Umbilical cord (tissue), 1 donor: ENCODE measurements at regions not wholly inside any gene's neighbourhood (a gene's known extent, or its start where the extent isn't known, plus 50 kb on each side); places are given as distances from the start of the nearest gene placed in this dataset.

ENCODE experiments used
- DNase-seq: peaks from one replicate; pipeline ENCODE4 v3.0.0-alpha.2; 2015; ENCODE audit warnings: low spot score

DNA sequence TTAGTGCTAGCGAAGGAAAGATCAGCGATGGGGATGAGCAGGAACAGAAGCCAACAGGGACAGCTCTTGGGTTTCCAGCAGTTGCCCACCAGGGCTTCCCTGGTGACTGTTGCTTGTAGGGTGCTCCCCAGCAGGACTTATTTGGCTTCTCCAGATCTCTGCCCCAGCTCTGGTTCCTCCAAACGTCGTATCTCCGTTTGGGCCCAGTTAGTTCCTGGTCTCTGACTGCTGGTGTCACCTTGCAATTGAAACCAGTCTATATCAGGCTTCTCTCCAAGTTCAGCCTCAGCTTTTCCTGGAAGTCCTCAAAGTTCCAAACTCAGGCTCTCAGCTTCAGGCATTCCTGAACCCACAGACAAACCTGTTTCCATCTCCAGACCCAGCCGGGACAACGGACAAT, 70.8 kb upstream of the NXT1 start:
- DNase-seq, result no peak

DNA sequence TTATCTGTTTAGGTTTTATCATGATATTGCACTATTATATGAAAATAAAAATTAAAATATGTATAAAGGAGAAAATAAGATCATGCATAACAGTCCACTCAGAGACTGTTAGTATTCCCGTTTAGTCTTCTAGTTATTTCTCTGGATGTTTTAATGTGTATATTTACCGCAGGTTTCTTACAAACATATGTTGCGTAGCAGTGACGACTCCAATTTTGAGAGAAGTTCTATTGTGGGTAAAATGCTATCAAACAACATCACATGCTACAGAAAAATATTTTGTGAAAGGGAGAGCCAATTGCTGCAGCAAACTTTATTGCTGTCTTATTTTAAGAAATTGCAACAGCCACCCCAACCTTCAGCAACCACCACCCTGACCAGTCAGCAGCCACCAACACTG, 72.4 kb upstream of the NXT1 start:
- DNase-seq, result no peak

DNA sequence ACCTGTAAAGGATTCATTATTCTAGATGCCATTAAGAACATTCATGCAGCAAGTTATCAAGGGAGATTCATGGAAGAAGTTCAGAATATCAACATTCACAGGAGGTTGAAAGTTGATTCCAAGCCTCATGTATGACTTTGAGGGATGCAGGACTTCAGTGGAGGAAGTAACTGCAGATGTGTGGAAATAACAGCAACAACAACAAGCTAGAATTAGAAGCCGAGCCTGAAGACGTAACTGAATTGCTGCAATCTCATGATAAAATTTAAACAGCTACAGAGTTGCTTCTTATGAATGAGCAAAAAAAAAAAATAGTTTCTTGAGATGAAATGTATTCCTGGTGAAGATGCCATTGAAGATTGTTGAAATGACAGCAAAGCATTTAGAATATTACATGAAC, 73.3 kb upstream of the NXT1 start:
- no peak for DNase-seq

DNA sequence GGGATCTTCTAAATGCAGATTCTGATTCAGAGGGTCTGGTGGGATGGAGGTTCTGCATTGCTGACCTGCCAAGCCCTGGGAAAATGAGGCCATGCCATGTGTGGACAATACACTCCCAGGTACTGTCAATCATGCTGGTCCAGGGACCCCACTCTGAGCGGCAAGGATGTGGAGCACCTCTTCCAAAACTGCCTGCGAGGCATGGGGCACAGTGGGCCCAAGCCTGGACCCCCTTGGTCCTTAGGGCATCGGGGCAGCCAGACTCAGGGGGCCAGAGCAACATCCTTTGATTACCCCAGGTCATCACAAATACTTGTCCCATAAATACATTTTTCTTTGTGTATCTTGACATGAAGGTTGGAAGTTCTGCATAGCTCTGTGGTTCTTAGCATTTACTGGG, 76.8 kb upstream of the NXT1 start:
- DNase-seq, result no peak

DNA sequence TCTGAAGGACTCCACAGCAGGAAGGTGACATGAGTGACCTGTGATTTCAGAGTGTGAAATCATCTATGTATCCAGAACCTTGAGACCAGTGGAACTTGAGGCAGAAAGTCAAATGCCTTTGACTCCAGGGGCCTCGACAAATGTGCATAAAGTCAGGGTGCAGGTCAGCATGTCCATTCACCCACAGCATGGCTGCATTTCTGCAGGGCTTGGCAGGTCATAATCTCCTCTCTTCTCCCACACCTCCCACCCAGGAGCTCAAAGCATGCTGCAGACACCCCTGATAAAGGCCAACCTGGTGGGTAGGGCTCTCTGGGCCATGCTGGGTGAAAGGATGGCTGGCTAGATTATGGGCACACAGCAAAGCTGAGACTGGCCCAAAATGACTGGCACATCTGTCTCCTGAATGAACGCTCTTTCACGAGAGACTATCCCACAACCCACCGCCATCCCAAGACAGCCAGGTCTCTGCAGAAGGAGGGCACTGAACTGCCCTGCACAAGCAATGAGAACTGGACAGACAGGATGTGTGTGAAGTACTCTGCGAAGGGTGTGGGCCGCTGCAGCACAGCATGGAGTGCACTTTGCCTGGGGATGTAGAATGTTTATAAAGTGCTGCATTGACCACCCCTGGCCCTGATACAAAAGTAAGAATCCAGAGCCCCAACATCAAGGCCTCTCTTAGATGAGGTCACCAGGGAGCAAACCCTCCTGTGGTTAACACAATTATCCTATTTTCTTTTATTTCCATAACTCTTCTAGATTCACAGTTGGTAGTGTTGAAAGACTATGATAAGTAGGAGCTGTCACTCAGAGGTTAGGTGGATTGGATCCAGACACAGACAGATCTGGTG, 78.2 kb upstream of the NXT1 start:
- DNase-seq, result no peak

DNA sequence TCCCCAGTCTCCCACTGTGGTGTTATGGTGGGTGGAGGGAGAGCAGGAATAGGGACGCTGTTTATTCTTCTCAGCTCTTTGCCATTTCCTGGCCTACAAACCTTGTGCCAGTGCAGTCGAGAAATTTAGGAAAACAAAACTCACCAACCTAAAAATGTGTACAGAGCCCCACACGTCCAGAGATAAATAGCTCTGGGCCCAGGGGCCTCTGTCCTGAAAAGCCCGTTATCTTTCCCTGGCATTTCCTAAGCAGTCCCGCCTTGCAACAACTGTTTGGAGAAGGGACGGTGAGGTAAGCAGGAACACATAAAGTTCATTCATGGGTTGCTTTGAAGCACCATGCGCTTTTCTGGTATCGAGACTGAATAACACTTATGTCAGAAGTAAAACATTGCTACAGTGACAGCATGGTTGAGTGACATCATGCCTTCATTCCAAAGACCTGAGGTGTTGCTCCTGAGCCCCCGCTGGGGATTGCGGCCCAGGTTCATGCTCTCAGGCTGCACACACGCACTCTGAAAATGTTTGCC, 80.1 kb upstream of the NXT1 start:
- DNase-seq, result peak; percentile 66

DNA sequence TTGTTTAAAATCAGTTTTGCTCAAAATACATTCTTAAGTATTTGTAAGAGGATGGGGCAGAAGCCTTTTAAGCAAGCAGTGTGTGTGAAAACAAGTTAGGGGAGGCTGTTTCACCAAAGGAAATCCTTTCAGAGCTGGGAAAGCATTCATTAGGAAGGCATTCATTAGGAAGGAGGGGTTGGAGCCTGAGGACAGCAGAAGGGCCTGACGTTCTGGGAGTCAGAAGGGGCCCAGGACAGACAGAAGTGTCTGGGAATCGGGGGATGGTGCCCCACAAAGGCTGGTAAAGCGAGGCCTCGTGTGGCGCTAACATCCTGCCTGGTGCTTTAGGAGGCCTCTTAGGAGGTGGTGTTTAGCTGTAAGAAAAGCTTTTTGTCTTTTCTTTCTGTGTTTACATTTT, 80.6 kb upstream of the NXT1 start:
- DNase-seq, result peak; percentile 34

DNA sequence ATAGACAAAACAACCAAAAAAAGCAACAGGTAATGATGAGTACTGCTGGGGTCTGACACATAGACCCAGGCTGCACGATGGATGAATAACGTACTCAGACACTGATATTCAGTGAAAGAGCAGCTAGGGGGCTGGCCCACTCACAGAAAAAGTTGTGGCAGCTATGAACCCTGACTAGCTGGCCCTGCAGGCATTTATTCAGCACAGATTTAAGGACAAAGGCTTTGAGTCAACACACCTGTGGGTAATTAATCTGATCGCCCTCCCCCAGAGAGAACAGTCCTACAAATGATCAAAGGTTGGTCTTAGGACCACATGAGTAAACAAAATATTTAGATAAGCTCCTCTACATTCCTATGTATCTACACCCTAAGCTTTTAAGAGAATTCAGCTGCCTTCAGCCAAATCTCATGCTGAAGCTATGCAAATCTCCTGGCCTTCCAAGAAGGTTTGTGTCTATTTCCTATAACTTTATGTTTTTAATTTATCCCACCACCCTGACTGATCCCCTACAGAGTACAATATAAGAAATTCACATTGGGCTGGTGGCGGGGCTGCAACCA, 81.7 kb upstream of the NXT1 start:
- no peak for DNase-seq

DNA sequence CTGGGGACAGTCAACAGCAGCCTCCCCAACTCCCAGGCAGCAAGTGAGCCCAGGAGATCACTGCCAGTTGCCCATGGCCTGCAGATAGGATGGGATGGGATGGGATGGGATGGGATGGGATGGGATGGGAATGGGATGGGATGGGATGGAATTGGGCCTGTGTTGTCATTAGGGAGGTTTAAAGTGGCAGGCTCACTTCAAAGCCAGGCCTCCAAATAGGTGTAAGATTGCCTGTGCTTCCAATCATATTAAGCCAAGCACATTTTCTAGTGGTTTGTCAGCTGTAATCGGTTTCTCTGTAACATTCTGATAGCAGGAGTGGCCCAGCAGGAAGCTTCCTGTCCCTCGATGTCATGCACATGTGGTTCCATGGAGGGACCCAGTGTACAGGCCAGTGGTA, 82.7 kb upstream of the NXT1 start:
- DNase-seq, result no peak

DNA sequence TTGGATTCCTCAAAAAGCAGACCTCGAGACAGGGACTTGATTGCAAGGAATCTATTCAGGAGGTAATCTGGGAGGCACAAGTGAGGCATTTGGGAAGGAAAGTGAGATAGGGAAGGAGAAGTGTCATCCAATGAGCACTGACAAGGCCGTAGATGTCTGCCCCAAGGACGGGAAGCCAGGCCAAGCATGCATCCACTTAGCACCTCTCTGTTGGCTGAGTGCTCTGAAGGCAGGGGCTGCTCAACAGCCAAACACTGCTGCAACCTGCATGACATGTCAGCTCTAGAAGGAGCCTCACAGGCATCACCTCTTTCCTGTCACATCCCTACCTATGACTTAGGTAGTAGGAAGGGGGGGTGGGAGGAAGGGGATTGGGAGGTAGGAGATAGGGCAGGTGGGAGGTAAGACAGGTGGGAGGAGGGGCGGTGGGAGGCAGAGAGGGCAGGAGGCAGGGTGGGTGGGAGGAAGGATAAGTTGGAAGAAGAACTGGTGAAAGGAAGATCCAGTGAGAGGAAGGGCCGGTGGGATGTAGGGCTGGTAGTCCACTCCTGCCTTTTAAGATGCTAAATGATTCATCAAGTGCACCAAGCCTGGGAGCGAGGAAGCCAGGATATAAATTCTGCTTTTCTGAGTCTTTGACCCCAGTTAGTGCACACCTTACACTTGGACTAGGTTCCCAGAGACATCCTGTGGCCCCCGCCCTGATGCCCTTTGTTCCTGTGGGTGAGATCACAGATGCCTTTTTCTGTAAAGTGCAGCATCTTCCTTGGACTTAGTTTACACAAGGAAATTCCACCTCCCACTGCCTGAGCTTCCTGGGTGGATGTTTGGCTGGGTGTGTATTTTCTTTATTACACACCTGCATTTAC, 83.8 kb upstream of the NXT1 start:
- DNase-seq, result no peak

DNA sequence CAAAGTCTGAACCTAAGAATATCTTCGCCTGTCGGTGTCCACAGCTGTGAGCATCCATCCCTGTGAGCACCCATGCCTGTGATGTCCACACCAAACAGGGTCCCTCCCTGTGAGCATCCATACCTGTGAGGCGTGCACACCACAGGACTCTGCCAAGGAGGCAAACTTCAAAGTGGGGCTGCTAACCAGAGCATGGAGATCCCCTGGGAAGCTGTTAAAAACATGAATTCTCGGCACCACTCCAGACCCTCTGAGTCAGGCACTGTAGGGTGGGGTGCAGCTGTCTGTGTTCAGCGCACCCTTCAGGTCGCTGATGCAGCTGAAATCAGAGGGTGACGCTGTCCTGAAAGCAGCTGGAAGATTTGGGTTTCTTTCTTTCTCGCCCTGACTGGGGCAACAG, 85.4 kb upstream of the NXT1 start:
- no peak for DNase-seq

DNA sequence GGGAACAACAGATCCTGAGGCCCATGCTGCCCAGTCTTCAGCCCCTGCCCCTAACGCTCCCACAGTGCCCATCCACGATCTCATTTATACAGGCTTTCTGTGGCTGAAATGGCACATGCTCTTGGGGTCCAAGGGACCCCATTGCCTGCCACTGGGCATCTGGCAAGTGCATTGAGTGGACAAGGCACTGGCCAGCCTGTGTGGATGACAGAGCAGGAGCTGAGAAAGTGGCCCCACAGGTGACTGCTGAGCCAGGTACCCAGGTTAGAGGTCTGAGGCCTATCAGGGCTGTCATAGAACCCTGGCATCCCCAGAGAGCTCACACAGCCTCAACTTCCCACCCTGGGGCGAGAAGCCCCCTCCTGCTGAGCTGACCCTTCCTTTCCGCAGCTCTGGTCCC, 86.0 kb upstream of the NXT1 start:
- DNase-seq, result no peak

DNA sequence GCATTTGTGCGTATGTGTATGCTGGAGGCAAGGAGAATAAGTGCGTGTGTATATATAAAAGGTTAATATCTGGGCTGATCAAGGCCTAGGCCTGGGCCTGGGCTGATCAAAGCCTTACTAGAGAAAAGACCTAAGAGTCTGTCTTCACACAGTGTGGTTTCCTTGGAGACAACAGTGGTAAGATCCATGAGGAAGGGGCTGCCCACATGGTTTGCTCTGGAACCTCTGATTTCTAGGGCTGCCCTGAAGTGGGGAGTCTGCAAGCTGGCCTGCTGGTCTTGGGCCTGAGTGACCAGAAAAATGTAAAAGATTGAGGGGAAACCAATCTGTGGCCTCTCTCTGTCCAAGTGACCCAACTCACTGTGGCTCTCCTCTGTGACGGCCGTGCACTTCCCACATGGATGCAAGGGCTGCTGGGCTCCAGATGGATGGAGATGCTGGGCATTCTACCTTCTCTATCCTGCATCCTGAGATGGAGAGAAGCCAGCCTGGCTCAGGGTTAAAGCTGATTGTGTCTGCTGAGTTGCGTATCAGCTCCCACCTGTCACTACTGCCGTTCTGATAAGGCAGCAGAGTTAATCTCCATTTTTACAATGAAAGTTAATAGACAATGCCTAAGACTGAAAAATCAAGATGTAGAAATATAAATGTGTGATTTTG, 90.3 kb upstream of the NXT1 start:
- no peak for DNase-seq

DNA sequence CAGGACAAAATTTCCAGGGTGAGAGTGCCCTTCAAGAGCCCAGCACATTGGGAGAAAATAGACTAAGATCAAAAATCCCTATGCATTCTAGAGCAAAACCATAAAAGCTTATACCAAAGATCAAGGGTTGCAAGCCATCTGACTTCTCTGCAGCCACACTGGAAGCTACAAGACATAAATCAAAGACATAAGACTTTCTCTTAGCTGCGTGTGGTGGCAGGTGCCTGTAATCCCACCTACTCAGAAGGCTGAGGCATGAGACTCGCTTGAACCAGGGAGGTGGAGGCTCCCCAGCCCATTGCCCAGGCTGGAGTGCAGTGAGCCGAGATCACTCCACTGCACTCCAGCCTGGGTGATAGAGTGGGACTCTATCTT, 91.9 kb upstream of the NXT1 start:
- DNase-seq, result no peak

DNA sequence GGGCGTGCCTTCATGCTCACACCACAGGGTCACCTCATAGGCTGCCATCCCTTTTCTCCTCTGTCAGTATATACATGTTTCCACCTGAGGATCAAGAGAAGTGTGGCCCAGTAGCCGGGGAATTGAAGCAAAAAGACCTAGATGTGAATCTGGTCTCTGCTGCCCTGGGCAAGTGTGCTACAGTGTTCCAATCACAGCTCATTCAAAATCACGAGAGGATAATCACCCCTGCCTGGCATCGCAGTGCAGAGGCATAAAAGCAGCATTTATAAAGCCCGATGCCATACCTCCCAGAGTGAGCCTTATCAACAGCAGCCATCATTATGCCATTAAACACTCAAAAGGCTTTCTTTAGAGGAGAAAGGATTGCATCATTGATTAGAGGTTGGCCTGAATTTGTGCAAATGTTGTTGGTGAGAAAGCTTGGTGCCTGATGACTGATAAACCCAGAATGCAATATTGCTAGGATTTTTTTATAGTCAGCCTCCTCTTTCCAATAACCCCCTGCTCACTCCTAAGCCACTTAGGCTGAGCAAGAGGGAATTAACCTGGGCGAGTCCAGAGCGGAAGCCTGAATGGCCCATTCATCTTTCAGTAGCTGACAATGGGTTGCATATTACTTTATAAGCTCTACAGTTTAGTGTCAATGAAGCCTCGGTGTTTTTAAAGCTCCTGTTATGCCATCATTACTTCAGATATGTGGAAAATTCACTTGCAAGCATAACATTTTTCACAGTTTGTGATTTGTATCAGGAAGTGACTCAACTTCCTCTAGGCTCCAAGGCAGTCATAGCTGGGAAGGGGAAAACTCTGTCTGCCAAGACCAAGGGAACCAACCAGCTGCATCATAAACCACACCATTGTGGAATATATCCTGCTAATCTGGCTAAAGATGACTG, 92.5 kb upstream of the NXT1 start:
- peak; percentile 70 for DNase-seq

DNA sequence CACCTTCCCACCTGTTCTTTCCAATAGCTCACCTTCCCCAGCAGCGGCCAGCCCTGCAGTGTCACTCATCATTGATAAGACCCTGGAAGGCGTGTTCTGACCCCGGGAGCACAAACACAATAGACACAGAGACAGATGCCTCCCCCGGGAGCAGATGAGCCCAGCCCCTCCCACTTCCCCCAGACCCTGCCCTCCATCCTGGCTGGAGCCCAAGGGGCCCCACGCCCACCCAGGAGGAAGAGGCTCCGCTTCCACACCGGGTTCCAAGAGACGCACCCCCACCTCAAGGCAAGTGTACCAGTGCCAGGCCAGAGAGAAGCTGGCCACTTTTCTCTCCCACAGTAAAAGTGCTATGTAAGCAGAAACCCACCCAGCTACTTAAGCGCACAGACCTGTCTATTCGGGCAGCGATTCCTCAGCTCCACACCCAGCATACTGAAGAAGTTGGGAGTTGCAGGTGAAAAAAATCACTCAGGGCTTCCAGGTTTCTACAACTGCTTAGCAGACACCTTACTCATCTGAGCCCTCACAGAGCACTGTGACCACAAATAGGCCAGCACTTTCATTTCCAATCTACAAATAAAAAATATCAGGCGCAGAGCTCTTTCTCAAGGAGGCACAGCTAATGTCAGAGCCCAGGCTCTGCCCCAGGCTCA, 93.4 kb upstream of the NXT1 start:
- no peak for DNase-seq

DNA sequence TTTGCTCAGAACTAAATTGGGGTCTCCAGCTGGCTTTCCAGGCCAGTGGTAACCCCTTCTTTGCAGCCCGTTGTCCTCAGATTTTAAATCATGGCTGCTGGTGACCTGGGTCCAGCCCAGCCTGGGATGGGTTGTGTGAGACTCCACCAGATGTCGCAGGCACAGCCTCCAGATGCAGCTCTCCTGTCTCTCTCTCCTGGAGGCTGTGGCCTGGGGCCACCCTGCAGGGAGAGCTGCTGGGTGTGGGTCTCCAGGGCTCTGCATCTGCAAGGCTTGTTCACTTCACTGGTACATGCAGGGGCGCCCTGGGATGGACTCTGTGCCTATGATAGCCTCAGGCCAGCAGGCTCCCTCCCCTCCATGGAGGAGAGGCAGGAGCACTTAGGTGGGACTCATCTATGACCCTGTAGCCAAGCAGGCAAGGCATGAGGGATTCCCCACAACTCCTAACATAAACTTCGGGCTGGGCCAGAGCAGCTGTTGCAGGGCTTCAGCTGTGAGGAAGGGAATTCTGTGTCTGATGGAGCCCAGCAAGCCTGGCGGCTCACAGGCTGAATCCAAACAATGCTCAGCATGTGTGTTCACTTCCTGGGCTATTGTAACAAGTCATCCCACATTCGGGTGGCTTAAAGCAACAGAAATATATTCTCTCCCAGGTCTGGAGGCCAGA, 94.7 kb upstream of the NXT1 start:
- no peak for DNase-seq

DNA sequence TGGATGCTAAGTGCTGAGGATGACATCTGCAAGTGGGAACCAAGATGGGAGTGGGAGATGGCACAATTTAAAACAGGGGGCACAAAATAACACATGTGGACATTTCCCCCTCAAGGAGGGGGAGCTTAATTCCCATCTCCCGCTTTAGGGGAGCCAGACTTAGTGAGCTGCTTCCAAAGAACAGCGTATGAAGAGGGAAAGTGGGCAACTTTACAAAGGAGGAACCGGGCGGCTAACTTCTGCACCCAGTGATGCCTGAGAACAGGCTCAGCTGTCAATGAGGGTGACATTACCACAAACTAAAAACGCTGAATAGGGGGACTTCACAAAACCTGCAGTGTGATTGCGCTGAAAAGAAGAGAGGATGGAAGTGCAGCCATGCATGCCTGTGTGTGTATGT, 95.5 kb upstream of the NXT1 start:
- no peak for DNase-seq

DNA sequence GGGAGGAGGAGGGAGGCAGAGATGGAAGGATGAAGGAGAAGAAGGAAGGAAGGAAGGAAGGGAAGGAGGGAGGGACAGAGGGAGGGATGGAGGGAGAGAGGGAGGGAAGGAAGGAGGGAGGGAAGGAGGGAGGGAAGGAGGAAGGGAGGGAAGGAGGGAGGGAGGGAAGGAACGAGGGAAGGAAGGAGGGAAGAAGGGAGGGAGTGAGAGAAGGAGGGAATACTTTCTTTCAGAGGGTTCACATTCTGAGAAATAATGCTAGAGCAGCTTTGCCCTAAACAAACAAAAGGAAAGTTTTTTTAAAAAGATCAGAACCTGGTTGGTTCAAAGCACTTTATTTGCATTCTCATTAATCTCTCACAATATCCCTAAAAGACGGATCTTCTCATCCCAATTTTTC, 96.1 kb upstream of the NXT1 start:
- DNase-seq, result no peak

DNA sequence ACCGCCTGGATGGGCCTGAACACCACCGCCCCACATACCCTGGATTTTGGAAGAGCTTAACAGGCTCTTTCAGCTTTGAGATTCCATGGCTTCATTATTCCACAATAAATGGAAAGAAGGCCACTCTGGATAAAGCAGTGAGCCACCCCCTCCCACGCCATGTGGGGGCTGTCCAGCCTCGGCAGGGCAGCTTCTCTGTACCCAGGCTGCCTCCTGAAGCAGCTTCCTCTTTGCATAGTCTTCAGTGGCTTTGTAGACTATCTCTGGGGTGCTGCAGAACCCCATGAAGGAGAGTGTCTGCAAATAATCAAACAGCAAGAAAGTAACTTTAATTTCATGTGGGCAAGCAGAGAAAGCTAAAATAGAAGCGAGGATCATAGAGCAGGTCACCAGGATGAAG, 96.6 kb upstream of the NXT1 start:
- no peak for DNase-seq
